ENCODE measurements at regions not wholly inside any gene's neighbourhood (a gene's known extent, or its start where the extent isn't known, plus 50 kb on each side); places are given as distances from the start of the nearest gene placed in this dataset.

DNA sequence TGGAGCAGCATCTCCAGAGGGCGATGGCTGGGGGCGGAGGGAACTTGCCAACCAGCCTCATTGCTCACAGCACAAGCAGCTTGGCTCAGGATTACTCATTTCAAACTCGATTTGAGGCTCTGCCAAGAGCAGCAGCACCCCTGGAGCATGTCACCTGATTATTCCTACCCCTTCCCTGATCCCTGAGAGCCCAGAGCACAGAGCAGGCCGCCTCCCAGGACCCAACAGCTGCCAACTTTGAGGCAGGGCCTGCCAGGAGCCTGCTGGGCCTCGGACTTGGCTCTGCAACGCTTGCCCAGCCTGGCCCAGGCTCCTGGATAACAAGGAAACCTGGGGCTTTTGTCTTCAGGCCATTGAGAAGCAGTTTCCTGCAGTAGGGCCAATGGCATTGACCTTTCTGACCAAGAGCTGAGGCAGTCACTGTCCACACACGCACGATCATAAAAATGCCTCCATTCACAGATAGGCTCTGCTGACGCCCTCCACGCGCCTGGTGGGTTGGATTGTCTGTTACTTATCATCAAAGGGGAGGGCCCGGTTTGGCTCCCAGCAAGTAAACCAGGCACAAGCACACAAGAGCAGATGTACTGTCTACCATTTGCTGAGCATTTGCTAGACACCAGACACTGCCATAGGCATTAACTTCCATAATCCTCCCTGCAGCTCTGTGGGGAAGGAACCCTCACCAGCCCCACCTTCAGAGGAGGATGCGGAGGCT lies 406.6 kb upstream of the EEF2KMT start:
- no peaks in the 10 kb centered on the region for H4K20me1 ChIP-seq (ENCODE audit: control insufficient read depth, extremely low read depth, insufficient read depth, low read length)
- H3K9me1 ChIP-seq (ENCODE audit: control insufficient read depth, extremely low read depth, insufficient read depth, low read length), result no peaks in the 10 kb centered on the region
- no peaks in the 10 kb centered on the region for H3K79me2 ChIP-seq (ENCODE audit: control insufficient read depth, insufficient read depth, low read length)
- H3K4me1 ChIP-seq (ENCODE audit: control insufficient read depth, extremely low read depth, insufficient read depth, low read length), result no peaks in the 10 kb centered on the region
- peaks cover 14% of the 10 kb centered on the region for H3K9me3 ChIP-seq (ENCODE audit: control insufficient read depth, low read depth, low read length)
- no peak overlapping the region for H3K4me3 ChIP-seq (ENCODE audit: control insufficient read depth in 2 of 3, extremely low read depth in 1 of 3, insufficient read depth in 2 of 3, low read depth in 1 of 3, low read length in 3 of 3)
- H2AFZ ChIP-seq (ENCODE audit: control insufficient read depth, low read length), result no peak overlapping the region
- FAIRE-seq (no peak), DNase-seq (ENCODE audit: low read depth, low spot score) (no peak)
- no peaks in the 10 kb centered on the region for H3K36me3 ChIP-seq (ENCODE audit: control insufficient read depth in 2 of 2, extremely low read depth in 1 of 2, insufficient read depth in 2 of 2, low read length in 2 of 2)
- no peak overlapping the region for H3K27ac ChIP-seq (ENCODE audit: control insufficient read depth, insufficient read depth, low read length)
- no peak overlapping the region for H3K9ac ChIP-seq (ENCODE audit: control insufficient read depth, extremely low read depth, insufficient read depth, low read length)
- dilution Hi-C loops (cut with MboI; ENCODE audit: extremely low pct_ligation_motif_present, low sequenced_read_pairs), result no loop called here
- no peak overlapping the region for H3K4me2 ChIP-seq (ENCODE audit: control insufficient read depth, extremely low read depth, insufficient read depth, low read depth, low read length)
- no peaks in the 10 kb centered on the region for H3K27me3 ChIP-seq (ENCODE audit: control insufficient read depth, extremely low read depth, insufficient read depth, low read length)
- TF ChIP-seq, protein P1, sequence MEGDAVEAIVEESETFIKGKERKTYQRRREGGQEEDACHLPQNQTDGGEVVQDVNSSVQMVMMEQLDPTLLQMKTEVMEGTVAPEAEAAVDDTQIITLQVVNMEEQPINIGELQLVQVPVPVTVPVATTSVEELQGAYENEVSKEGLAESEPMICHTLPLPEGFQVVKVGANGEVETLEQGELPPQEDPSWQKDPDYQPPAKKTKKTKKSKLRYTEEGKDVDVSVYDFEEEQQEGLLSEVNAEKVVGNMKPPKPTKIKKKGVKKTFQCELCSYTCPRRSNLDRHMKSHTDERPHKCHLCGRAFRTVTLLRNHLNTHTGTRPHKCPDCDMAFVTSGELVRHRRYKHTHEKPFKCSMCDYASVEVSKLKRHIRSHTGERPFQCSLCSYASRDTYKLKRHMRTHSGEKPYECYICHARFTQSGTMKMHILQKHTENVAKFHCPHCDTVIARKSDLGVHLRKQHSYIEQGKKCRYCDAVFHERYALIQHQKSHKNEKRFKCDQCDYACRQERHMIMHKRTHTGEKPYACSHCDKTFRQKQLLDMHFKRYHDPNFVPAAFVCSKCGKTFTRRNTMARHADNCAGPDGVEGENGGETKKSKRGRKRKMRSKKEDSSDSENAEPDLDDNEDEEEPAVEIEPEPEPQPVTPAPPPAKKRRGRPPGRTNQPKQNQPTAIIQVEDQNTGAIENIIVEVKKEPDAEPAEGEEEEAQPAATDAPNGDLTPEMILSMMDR (optimal IDR thresholded peaks at IDR 0.05 in 1 of 3, IDR thresholded peaks at IDR 0.05 in 1 of 3, conservative IDR thresholded peaks at IDR 0.05 in 1 of 3; ENCODE audit: extremely low read depth in 1 of 3, insufficient read depth in 2 of 3, low read length in 3 of 3), result no peak
- no peak for TF ChIP-seq EZH2 (IDR thresholded peaks at IDR 0.05; ENCODE audit: low read length)

DNA sequence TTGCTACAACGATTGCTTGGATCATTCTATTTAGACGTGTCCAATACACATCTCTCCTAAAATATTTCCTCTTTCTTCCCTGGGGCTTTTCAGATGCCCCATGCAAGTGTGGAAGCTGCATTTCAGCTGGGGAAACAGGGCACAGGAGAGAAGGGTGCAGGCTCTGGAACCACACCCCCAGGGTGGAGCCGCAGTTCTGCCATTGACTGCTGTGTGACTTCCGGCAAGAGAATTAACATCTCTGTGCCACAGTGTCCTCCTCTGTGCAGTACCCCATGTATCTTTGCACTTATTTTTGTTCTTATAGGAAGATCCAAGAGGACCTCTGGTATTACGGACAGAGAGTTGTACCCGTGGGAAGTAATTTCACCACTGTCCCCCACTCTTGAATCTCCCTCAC lies 405.3 kb upstream of the EEF2KMT start:
- peaks cover 10% of the 10 kb centered on the region for H3K9me3 ChIP-seq (ENCODE audit: control insufficient read depth, low read depth, low read length)
- no peaks in the 10 kb centered on the region for H3K27me3 ChIP-seq (ENCODE audit: control insufficient read depth, extremely low read depth, insufficient read depth, low read length)
- no peak for FAIRE-seq
- H3K9me1 ChIP-seq (ENCODE audit: control insufficient read depth, extremely low read depth, insufficient read depth, low read length), result no peaks in the 10 kb centered on the region
- no peak overlapping the region for H3K4me2 ChIP-seq (ENCODE audit: control insufficient read depth, extremely low read depth, insufficient read depth, low read depth, low read length)
- no peak overlapping the region for H3K4me3 ChIP-seq (ENCODE audit: control insufficient read depth in 2 of 3, extremely low read depth in 1 of 3, insufficient read depth in 2 of 3, low read depth in 1 of 3, low read length in 3 of 3)
- H2AFZ ChIP-seq (ENCODE audit: control insufficient read depth, low read length), result no peak overlapping the region
- no peaks in the 10 kb centered on the region for H4K20me1 ChIP-seq (ENCODE audit: control insufficient read depth, extremely low read depth, insufficient read depth, low read length)
- no peaks in the 10 kb centered on the region for H3K4me1 ChIP-seq (ENCODE audit: control insufficient read depth, extremely low read depth, insufficient read depth, low read length)
- TF ChIP-seq, protein P1 (optimal IDR thresholded peaks at IDR 0.05 in 1 of 3, IDR thresholded peaks at IDR 0.05 in 1 of 3, conservative IDR thresholded peaks at IDR 0.05 in 1 of 3; ENCODE audit: extremely low read depth in 1 of 3, insufficient read depth in 2 of 3, low read length in 3 of 3), result no peak
- no peak for TF ChIP-seq EZH2 (IDR thresholded peaks at IDR 0.05; ENCODE audit: low read length)
- no peaks in the 10 kb centered on the region for H3K36me3 ChIP-seq (ENCODE audit: control insufficient read depth in 2 of 2, extremely low read depth in 1 of 2, insufficient read depth in 2 of 2, low read length in 2 of 2)
- no peaks in the 10 kb centered on the region for H3K79me2 ChIP-seq (ENCODE audit: control insufficient read depth, insufficient read depth, low read length)
- no peak for DNase-seq (ENCODE audit: low read depth, low spot score)
- dilution Hi-C loops (cut with MboI; ENCODE audit: extremely low pct_ligation_motif_present, low sequenced_read_pairs), result no loop called here
- H3K27ac ChIP-seq (ENCODE audit: control insufficient read depth, insufficient read depth, low read length), result no peak overlapping the region
- no peak overlapping the region for H3K9ac ChIP-seq (ENCODE audit: control insufficient read depth, extremely low read depth, insufficient read depth, low read length)

Data from keratinocyte (primary cell).